Caco-2 (cell line): ENCODE measurements at regions not wholly inside any gene's neighbourhood (a gene's known extent, or its start where the extent isn't known, plus 50 kb on each side); places are given as distances from the start of the nearest gene placed in this dataset.

ENCODE experiments used
- BruUV-seq: library from RNA; stranded (reverse); fragments of 400-500 nt; replicated peaks from 2 replicates; lab custom pipeline; 2021; lab: Mats Ljungman, UMichigan
- CTCF ChIA-PET: fragments of 300-600 bp; sonication (Branson Sonifier 250); formaldehyde crosslinking; loops from one replicate; lab custom pipeline; 2022; ENCODE audit warnings: antibody characterized with exemption; lab: Charles Lee
- POLR2A ChIA-PET: fragments of 300-600 bp; sonication (Branson Sonifier 250); formaldehyde crosslinking; loops from one replicate; lab custom pipeline; 2022; ENCODE audit warnings: antibody characterized with exemption; lab: Charles Lee
- DNase-seq, 2 experiments: peaks; one replicate each; pipeline versions ENCODE4 v3.0.0 to v3.0.0-alpha.2; 2020 to 2022
- H3K27me3 ChIP-seq: replicated peaks from 2 replicates; pipeline ENCODE4 v1.6.0; 2011; ENCODE audit warnings: low read length; ENCODE audit not compliant: control insufficient read depth, insufficient read depth
- H3K36me3 ChIP-seq: 2 replicates; pipeline ENCODE4 v1.5.1; 2011; ENCODE audit warnings: low read length; ENCODE audit not compliant: control insufficient read depth, insufficient read depth
- H3K4me1 ChIP-seq: fragments of 250-450 bp; sonication (Bioruptor Pico); 2 replicates; pipeline ENCODE4 v1.5.1; 2020; ENCODE audit warnings: mild to moderate bottlenecking
- H3K4me3 ChIP-seq: 2 replicates; pipeline ENCODE4 v1.5.1; 2011; ENCODE audit warnings: low read depth, mild to moderate bottlenecking, control low read depth, low read length
- H3K9me3 ChIP-seq: fragments of 250-450 bp; sonication (Bioruptor Pico); 2 replicates; pipeline ENCODE4 v1.5.1; 2020; ENCODE audit warnings: mild to moderate bottlenecking, moderate library complexity
- H3K27ac Mint-ChIP-seq: one replicate; pipeline ENCODE4 v1.8.0; 2022; ENCODE audit warnings: mixed read lengths; ENCODE audit not compliant: unreplicated experiment
- H3K27me3 Mint-ChIP-seq: one replicate; pipeline ENCODE4 v1.8.0; 2022; ENCODE audit warnings: mixed read lengths; ENCODE audit not compliant: insufficient read depth, unreplicated experiment
- H3K36me3 Mint-ChIP-seq: one replicate; pipeline ENCODE4 v1.8.0; 2022; ENCODE audit warnings: mild to moderate bottlenecking, mixed read lengths; ENCODE audit not compliant: insufficient read depth, unreplicated experiment
- H3K4me1 Mint-ChIP-seq: one replicate; pipeline ENCODE4 v1.8.0; 2022; ENCODE audit warnings: low read depth, mixed read lengths; ENCODE audit not compliant: unreplicated experiment
- H3K4me3 Mint-ChIP-seq: one replicate; pipeline ENCODE4 v1.8.0; 2022; ENCODE audit warnings: mild to moderate bottlenecking, moderate library complexity, mixed read lengths; ENCODE audit not compliant: unreplicated experiment
- H3K9me3 Mint-ChIP-seq: one replicate; pipeline ENCODE4 v1.8.0; 2022; ENCODE audit warnings: mixed read lengths; ENCODE audit not compliant: unreplicated experiment
- intact Hi-C: fragments of 100-400 bp; cut with micrococcal nuclease; formaldehyde crosslinking; loops from one replicate; pipeline ENCODE4 v1.10.0; 2022; ENCODE audit not compliant: unreplicated experiment
- TF ChIP-seq, protein P1 (sequence below), 2 experiments: fragments of 200-600 bp in 1 of 2; IDR thresholded peaks; 1 replicate in 1 of 2; 2 replicates in 1 of 2; pipeline versions ENCODE4 v1.5.1 to v1.8.0; 2011 to 2022; ENCODE audit warnings: antibody characterized with exemption in 1 of 2, control low read depth in 1 of 2, inconsistent platforms in 1 of 2, low read depth in 1 of 2, low read length in 1 of 2, mild to moderate bottlenecking in 1 of 2, moderate library complexity in 1 of 2; ENCODE audit not compliant: insufficient read depth in 1 of 2, severe bottlenecking in 1 of 2, unreplicated experiment in 1 of 2

DNA sequence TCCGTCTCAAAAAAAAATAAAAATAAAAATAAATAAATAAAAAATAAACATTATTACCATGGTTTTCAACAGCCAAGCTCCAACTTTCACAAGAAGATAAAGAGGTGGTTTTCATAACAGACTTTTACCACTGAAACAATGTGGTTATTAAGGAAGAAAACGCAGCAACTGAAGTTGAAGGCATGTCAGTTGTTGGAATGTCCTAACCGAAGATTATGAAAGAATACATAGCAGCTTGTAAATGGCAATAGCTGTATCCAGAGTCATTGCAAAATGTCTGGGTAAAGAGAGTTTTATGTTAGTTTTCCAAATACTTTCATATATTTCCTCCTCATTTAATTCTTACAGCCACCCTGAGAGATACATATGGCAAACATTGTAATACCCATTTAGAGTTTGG, 161.6 kb upstream of the MARCKS start:
- TF ChIP-seq, protein P1, sequence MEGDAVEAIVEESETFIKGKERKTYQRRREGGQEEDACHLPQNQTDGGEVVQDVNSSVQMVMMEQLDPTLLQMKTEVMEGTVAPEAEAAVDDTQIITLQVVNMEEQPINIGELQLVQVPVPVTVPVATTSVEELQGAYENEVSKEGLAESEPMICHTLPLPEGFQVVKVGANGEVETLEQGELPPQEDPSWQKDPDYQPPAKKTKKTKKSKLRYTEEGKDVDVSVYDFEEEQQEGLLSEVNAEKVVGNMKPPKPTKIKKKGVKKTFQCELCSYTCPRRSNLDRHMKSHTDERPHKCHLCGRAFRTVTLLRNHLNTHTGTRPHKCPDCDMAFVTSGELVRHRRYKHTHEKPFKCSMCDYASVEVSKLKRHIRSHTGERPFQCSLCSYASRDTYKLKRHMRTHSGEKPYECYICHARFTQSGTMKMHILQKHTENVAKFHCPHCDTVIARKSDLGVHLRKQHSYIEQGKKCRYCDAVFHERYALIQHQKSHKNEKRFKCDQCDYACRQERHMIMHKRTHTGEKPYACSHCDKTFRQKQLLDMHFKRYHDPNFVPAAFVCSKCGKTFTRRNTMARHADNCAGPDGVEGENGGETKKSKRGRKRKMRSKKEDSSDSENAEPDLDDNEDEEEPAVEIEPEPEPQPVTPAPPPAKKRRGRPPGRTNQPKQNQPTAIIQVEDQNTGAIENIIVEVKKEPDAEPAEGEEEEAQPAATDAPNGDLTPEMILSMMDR (IDR thresholded peaks at IDR 0.05; ENCODE audit: insufficient read depth in 1 of 2, low read depth in 1 of 2, low read length in 1 of 2, severe bottlenecking in 1 of 2, unreplicated experiment in 1 of 2) = no peak
- BruUV-seq = no TSS peak
- no peak for DNase-seq
- POLR2A ChIA-PET = interaction anchor here (0.6 kb wide), 1 partner anchor 170 kb away, joined by 3 read pairs; no protein-coding TSS in a partner anchor
- Histone ChIP-seq H3K9me3 (no peaks in the 10 kb centered on the region), H3K4me3 (no peak overlapping the region), H3K4me1 (peaks cover 38% of the 10 kb centered on the region), H3K27me3 (no peaks in the 10 kb centered on the region), H3K36me3 (no peaks in the 10 kb centered on the region)
- no peak overlapping the region for H3K4me3 Mint-ChIP-seq
- CTCF ChIA-PET = interaction anchor here (1.8 kb wide), 1 partner anchor 163 kb away, joined by 4 read pairs; no protein-coding TSS in a partner anchor
- H3K27me3 Mint-ChIP-seq = no peaks in the 10 kb centered on the region
- peaks cover 10% of the 10 kb centered on the region for H3K9me3 Mint-ChIP-seq
- H3K27ac Mint-ChIP-seq = no peak overlapping the region
- H3K4me1 Mint-ChIP-seq = peaks cover 25% of the 10 kb centered on the region
- intact Hi-C loops = loop anchor here (2.0 kb wide), 1 partner anchor 159 kb away; no protein-coding TSS in a partner anchor
- H3K36me3 Mint-ChIP-seq = peaks cover 12% of the 10 kb centered on the region

DNA sequence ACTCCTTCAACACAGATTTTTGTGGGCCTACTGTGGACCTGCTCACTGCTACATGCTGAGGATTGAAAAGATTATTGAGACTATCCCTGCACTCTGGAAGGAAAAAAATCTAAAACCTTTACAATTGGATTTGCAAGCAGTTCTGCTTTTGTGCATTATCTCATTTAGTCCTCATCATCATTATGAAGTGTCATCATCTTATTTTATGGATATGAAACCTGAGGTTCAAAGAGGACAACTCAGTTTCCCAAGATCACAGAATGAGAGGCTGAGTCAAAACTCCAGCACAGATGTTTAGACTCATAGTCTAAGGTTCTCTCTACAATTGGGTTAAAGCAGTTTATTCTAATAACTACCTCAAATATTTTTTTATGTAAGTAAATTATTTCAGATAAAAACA, 160.2 kb upstream of the MARCKS start:
- no peaks in the 10 kb centered on the region for H3K27me3 Mint-ChIP-seq
- no TSS peak for BruUV-seq
- no peaks in the 10 kb centered on the region for H3K27me3 ChIP-seq
- no peaks in the 10 kb centered on the region for H3K36me3 ChIP-seq
- TF ChIP-seq, protein P1 (IDR thresholded peaks at IDR 0.05; ENCODE audit: insufficient read depth in 1 of 2, low read depth in 1 of 2, low read length in 1 of 2, severe bottlenecking in 1 of 2, unreplicated experiment in 1 of 2) = no peak
- H3K4me1 Mint-ChIP-seq = peaks cover 17% of the 10 kb centered on the region
- H3K4me1 ChIP-seq = peaks cover 27% of the 10 kb centered on the region
- POLR2A ChIA-PET = no interaction called here
- intact Hi-C loops = no loop called here
- H3K36me3 Mint-ChIP-seq = peaks cover 12% of the 10 kb centered on the region
- H3K27ac Mint-ChIP-seq = no peak overlapping the region
- no peaks in the 10 kb centered on the region for H3K9me3 Mint-ChIP-seq
- no peaks in the 10 kb centered on the region for H3K9me3 ChIP-seq
- H3K4me3 Mint-ChIP-seq = no peak overlapping the region
- no peak for DNase-seq
- H3K4me3 ChIP-seq = no peak overlapping the region
- CTCF ChIA-PET = no interaction called here

DNA sequence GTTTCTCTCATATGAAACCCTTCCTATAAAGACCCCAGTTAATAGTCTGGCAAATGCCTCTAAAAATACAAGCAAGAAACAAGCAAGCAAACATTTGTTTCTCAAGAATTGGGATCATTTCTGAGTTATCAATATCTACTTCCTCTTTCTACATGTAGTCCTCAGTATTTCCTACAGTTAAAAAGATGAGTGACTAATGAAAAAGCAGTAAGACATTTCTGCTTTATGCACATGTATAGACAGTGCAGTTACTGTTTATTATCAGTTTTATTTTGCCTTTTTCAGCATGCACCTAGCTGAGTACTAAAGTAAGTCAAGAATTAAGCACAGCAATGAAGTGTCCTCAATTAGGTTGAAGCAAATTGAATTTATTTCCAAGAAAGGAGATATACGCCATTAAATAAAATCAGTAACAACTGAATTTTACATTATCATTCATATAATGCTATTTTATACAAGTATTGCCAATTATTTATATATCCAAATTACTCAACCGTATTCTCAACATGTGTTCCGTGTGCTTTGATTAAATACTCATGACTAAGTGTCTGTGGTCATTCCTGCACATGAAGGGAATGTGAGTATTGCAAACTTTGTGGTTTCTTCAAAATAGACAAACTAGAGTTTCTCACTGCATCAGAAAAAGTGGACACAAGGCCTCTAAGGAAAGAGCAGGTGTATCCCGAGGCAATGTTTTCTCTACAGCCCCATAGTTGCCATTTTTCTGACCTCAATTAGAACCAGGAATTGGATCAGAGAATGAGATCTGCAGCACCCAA, 159.3 kb upstream of the MARCKS start:
- intact Hi-C loops = no loop called here
- CTCF ChIA-PET = no interaction called here
- Mint-ChIP-seq H3K4me3 (no peak overlapping the region), H3K27ac (no peak overlapping the region), H3K4me1 (peaks cover 24% of the 10 kb centered on the region), H3K9me3 (peaks cover 8% of the 10 kb centered on the region), H3K27me3 (no peaks in the 10 kb centered on the region), H3K36me3 (peaks cover 12% of the 10 kb centered on the region)
- BruUV-seq = no TSS peak
- no peak for DNase-seq
- Histone ChIP-seq H3K4me3 (no peak overlapping the region), H3K4me1 (peaks cover 25% of the 10 kb centered on the region), H3K27me3 (no peaks in the 10 kb centered on the region), H3K36me3 (no peaks in the 10 kb centered on the region), H3K9me3 (no peaks in the 10 kb centered on the region)
- TF ChIP-seq, protein P1 (IDR thresholded peaks at IDR 0.05; ENCODE audit: insufficient read depth in 1 of 2, low read depth in 1 of 2, low read length in 1 of 2, severe bottlenecking in 1 of 2, unreplicated experiment in 1 of 2) = no peak
- POLR2A ChIA-PET = no interaction called here
